H1 (cell line): ENCODE measurements at regions not wholly inside any gene's neighbourhood (a gene's known extent, or its start where the extent isn't known, plus 50 kb on each side); places are given as distances from the start of the nearest gene placed in this dataset.
"Not testable (repeated sequence)": the region's sequence is repeated elsewhere in the genome, so short reads cannot be mapped to it uniquely, and the experiment has no call there.

Experiments used
- CTCF ChIA-PET: fragments of 300-600 bp; sonication (Branson Sonifier 250); formaldehyde crosslinking; loops from one replicate; lab custom pipeline; 2021; ENCODE audit not compliant: partially characterized antibody; lab: Charles Lee
- POLR2A ChIA-PET: fragments of 300-600 bp; sonication (Branson Sonifier 250); formaldehyde crosslinking; loops from one replicate; lab custom pipeline; 2021; ENCODE audit warnings: inconsistent platforms; ENCODE audit not compliant: partially characterized antibody; lab: Charles Lee
- DNase-seq, 2 experiments: peaks; one replicate each; pipeline versions ENCODE4 v3.0.0 to v3.0.0-alpha.2; 2010 to 2022; ENCODE audit warnings: low spot score in 2 of 2, low read depth in 1 of 2, mixed read lengths in 1 of 2
- FAIRE-seq: peaks from 2 replicates; lab custom pipeline; 2011; peaks lifted over from hg19 to GRCh38; lab: Jason Lieb, UNC
- H2AFZ ChIP-seq: 2 replicates; pipeline ENCODE4 v1.8.1; 2012; ENCODE audit warnings: low read length, inconsistent platforms
- H2AK5ac ChIP-seq: 2 replicates; pipeline ENCODE4 v1.6.1; 2013; ENCODE audit warnings: low read depth, low read length
- H2BK120ac ChIP-seq: replicated peaks from 2 replicates; pipeline ENCODE3; 2013; ENCODE audit warnings: low read depth, low read length, inconsistent platforms
- H2BK12ac ChIP-seq: 2 replicates; pipeline ENCODE4 v1.6.1; 2013; ENCODE audit warnings: low read depth, low read length
- H2BK15ac ChIP-seq: 2 replicates; pipeline ENCODE4 v1.6.1; 2013; ENCODE audit warnings: low read length
- H2BK20ac ChIP-seq: 2 replicates; pipeline ENCODE4 v1.6.1; 2013; ENCODE audit warnings: low read length
- H2BK5ac ChIP-seq: 2 replicates; pipeline ENCODE4 v1.6.1; 2013; ENCODE audit warnings: low read depth, low read length
- H3K14ac ChIP-seq: 2 replicates; pipeline ENCODE4 v1.6.1; 2013; ENCODE audit warnings: inconsistent platforms; ENCODE audit not compliant: insufficient read length
- H3K18ac ChIP-seq: 2 replicates; pipeline ENCODE4 v1.6.1; 2013; ENCODE audit warnings: low read length; ENCODE audit errors: extremely low read depth
- H3K23ac ChIP-seq: 2 replicates; pipeline ENCODE4 v1.6.1; 2013; ENCODE audit warnings: inconsistent platforms; ENCODE audit not compliant: insufficient read length
- H3K23me2 ChIP-seq: 2 replicates; pipeline ENCODE4 v1.6.1; 2013; ENCODE audit warnings: low read depth, low read length
- H3K27ac ChIP-seq: 2 replicates; pipeline ENCODE4 v1.6.1; 2011; ENCODE audit warnings: low read depth, low read length, inconsistent platforms
- H3K27me3 ChIP-seq, 4 experiments: replicated peaks in 1 of 4; 1 replicate in 1 of 4; 2 replicates in 3 of 4; pipeline versions ENCODE4 v1.6.1 to v1.8.1; 2011 to 2013; ENCODE audit warnings: low read length in 3 of 4, mild to moderate bottlenecking in 3 of 4, inconsistent platforms in 2 of 4, mixed read lengths in 2 of 4, moderate library complexity in 1 of 4; ENCODE audit not compliant: control insufficient read depth in 3 of 4, insufficient read depth in 3 of 4; ENCODE audit errors: extremely low read depth in 1 of 4
- H3K36me3 ChIP-seq, 4 experiments: 2 replicates each; pipeline versions ENCODE4 v1.6.1 to v1.8.1; 2011 to 2013; ENCODE audit warnings: mild to moderate bottlenecking in 4 of 4, low read length in 3 of 4, moderate library complexity in 2 of 4, control low read depth in 1 of 4, inconsistent platforms in 1 of 4; ENCODE audit not compliant: insufficient read depth in 4 of 4, control insufficient read depth in 2 of 4
- H3K4ac ChIP-seq: replicated peaks from 2 replicates; pipeline ENCODE3; 2013; ENCODE audit warnings: low read length, low read depth, mixed read lengths, inconsistent platforms; ENCODE audit not compliant: insufficient read length
- H3K4me1 ChIP-seq, 4 experiments: replicated peaks in 1 of 4; 1 replicate in 1 of 4; 2 replicates in 3 of 4; pipeline versions ENCODE4 v1.6.1 to v1.8.1; 2011 to 2013; ENCODE audit warnings: low read length in 3 of 4, inconsistent platforms in 2 of 4, mixed read lengths in 1 of 4; ENCODE audit not compliant: insufficient read depth in 4 of 4, control insufficient read depth in 3 of 4
- H3K4me2 ChIP-seq, 2 experiments: 2 replicates each; pipeline versions ENCODE4 v1.6.1 to v1.8.1; 2011 to 2013; ENCODE audit warnings: low read depth in 2 of 2, low read length in 2 of 2, control low read depth in 1 of 2, inconsistent platforms in 1 of 2, mild to moderate bottlenecking in 1 of 2; ENCODE audit not compliant: insufficient read depth in 1 of 2
- H3K4me3 ChIP-seq, 4 experiments: fragments of 200-600, 300-600 bp in 1 of 4; sonication (generic), shearing (Covaris generic), sonication (Bioruptor Twin) in 1 of 4; 2 replicates each; pipeline versions ENCODE4 v1.5.1 to v1.8.1; 2011 to 2016; ENCODE audit warnings: low read length in 4 of 4, low read depth in 3 of 4, control low read depth in 2 of 4, inconsistent platforms in 2 of 4, mild to moderate bottlenecking in 2 of 4, mixed read lengths in 1 of 4, moderate library complexity in 1 of 4; ENCODE audit not compliant: insufficient read depth in 2 of 4; ENCODE audit errors: extremely low read depth in 1 of 4
- H3K56ac ChIP-seq: replicated peaks from 2 replicates; pipeline ENCODE3; 2013; ENCODE audit warnings: low read depth, mild to moderate bottlenecking, mixed read lengths, low read length, inconsistent platforms; ENCODE audit not compliant: insufficient read length
- H3K79me1 ChIP-seq: 2 replicates; pipeline ENCODE4 v1.6.1; 2013; ENCODE audit warnings: low read depth, low read length, control low read depth
- H3K79me2 ChIP-seq, 2 experiments: 2 replicates each; pipeline versions ENCODE4 v1.6.1 to v1.8.1; 2012 to 2013; ENCODE audit warnings: low read length in 2 of 2, mild to moderate bottlenecking in 2 of 2, inconsistent platforms in 1 of 2; ENCODE audit not compliant: insufficient read depth in 2 of 2, control insufficient read depth in 1 of 2
- H3K9ac ChIP-seq, 4 experiments: replicated peaks in 1 of 4; 1 replicate in 1 of 4; 2 replicates in 3 of 4; pipeline versions ENCODE4 v1.6.1 to v1.8.1; 2011 to 2013; ENCODE audit warnings: low read depth in 3 of 4, low read length in 3 of 4, control low read depth in 2 of 4, mild to moderate bottlenecking in 2 of 4, moderate library complexity in 2 of 4, inconsistent platforms in 1 of 4; ENCODE audit errors: extremely low read depth in 1 of 4
- H3K9me3 ChIP-seq, 2 experiments: 2 replicates each; pipeline versions ENCODE4 v1.6.1 to v1.8.1; 2012 to 2013; ENCODE audit warnings: mild to moderate bottlenecking in 2 of 2, moderate library complexity in 2 of 2, control low read depth in 1 of 2, inconsistent platforms in 1 of 2, low read depth in 1 of 2, low read length in 1 of 2, mixed read lengths in 1 of 2; ENCODE audit not compliant: insufficient read depth in 2 of 2
- H4K20me1 ChIP-seq, 2 experiments: replicated peaks in 1 of 2; 2 replicates each; pipeline versions ENCODE3 to v1.8.1; 2011 to 2013; ENCODE audit warnings: inconsistent platforms in 2 of 2, low read length in 2 of 2, mild to moderate bottlenecking in 1 of 2; ENCODE audit not compliant: insufficient read depth in 2 of 2, control insufficient read depth in 1 of 2
- H4K5ac ChIP-seq: 2 replicates; pipeline ENCODE4 v1.6.1; 2013; ENCODE audit warnings: low read length, low read depth, mixed read lengths, inconsistent platforms; ENCODE audit not compliant: insufficient read length
- H4K8ac ChIP-seq: 2 replicates; pipeline ENCODE4 v1.8.0; 2013; ENCODE audit warnings: mild to moderate bottlenecking, moderate library complexity, low read length, inconsistent platforms; ENCODE audit not compliant: insufficient read depth; ENCODE audit errors: extremely low read depth
- H4K91ac ChIP-seq: replicated peaks from 2 replicates; pipeline ENCODE3; 2013; ENCODE audit warnings: low read length, mixed read lengths, inconsistent platforms; ENCODE audit not compliant: insufficient read length
- WGBS, 2 experiments: shearing (Covaris generic) in 1 of 2; methylation state at CpG; one replicate each; pipeline versions ENCODE4 v1.1.6 to v1.1.7; 2013 to 2015; ENCODE audit warnings: low lambda C conversion rate in 2 of 2, mixed read lengths in 2 of 2, inconsistent platforms in 1 of 2, low coverage in 1 of 2, missing lambda C conversion rate in 1 of 2; ENCODE audit not compliant: insufficient replicate concordance in 2 of 2, insufficient coverage in 1 of 2, insufficient read length in 1 of 2; ENCODE audit errors: extremely low coverage in 1 of 2, missing lambda C conversion rate in 1 of 2; 5-methylcytosine and 5-hydroxymethylcytosine counted together

DNA sequence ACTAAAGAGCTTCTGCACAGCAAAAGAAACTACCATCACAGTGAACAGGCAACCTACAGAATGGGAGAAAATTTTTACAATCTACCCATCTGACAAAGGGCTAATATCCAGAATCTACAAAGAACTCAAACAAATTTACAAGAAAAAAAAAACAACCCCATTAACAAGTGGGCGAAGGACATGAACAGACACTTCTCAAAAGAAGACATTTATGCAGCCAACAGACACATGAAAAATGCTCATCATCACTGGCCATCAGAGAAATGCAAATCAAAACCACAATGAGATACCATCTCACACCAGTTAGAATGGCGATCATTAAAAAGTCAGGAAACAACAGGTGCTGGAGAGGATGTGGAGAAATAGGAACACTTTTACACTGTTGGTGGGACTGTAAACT, 89.9 kb upstream of the TMEM164 start:
- H3K23ac ChIP-seq, H4K20me1 ChIP-seq, H2BK5ac ChIP-seq, H3K9me3 ChIP-seq, POLR2A ChIA-PET, H3K4me1 ChIP-seq, H4K91ac ChIP-seq, H2AK5ac ChIP-seq, H3K9ac ChIP-seq, H3K36me3 ChIP-seq, H3K27ac ChIP-seq, H2BK12ac ChIP-seq, H3K56ac ChIP-seq, H3K27me3 ChIP-seq, H3K4ac ChIP-seq, H3K79me2 ChIP-seq, H3K4me2 ChIP-seq, H4K8ac ChIP-seq, H3K4me3 ChIP-seq, H3K18ac ChIP-seq, H2BK15ac ChIP-seq, H4K5ac ChIP-seq, H3K23me2 ChIP-seq, FAIRE-seq, H2BK120ac ChIP-seq, DNase-seq, H2BK20ac ChIP-seq, CTCF ChIA-PET, H3K14ac ChIP-seq, H3K79me1 ChIP-seq, H2AFZ ChIP-seq: not testable (repeated sequence)
- WGBS, 2 experiments, result 100% methylated on average over 1 of the region's 2 CpGs; no CpG with 5 or more reads in 1 of the 2 experiments
